Natural killer cell (primary cell): ENCODE measurements at regions not wholly inside any gene's neighbourhood (a gene's known extent, or its start where the extent isn't known, plus 50 kb on each side); places are given as distances from the start of the nearest gene placed in this dataset.
A peak's percentile ranks its signal among the peaks of the same experiment; 100 is the strongest.

Experiments
- ATAC-seq, 3 donors: fragments of 150-1000 bp in 2 of 3; fragments of 200-7000 bp in 1 of 3; cut with Tn5 transposase; 1 replicate in 1 of 3; 2 replicates in 2 of 3; pipeline ENCODE4 v1.10.0; 2021; ENCODE audit warnings: mild to moderate bottlenecking in 2 of 3, moderate library complexity in 2 of 3
- DNase-seq, 2 donors: peaks; one replicate each; pipeline versions ENCODE4 v3.0.0 to v3.0.0-alpha.2; 2013 to 2021; ENCODE audit warnings: mixed read lengths in 1 of 2
- H3K27ac ChIP-seq: one replicate; pipeline ENCODE4 v1.5.1; 2013; ENCODE audit warnings: mild to moderate bottlenecking, low read length
- H3K27me3 ChIP-seq: one replicate; pipeline ENCODE4 v1.6.1; 2013; ENCODE audit warnings: low read length; ENCODE audit not compliant: control insufficient read depth, insufficient read depth
- H3K36me3 ChIP-seq: one replicate; pipeline ENCODE4 v1.6.1; 2013; ENCODE audit warnings: low read length; ENCODE audit not compliant: control insufficient read depth, insufficient read depth
- H3K4me1 ChIP-seq: one replicate; pipeline ENCODE4 v1.6.1; 2013; ENCODE audit warnings: low read length; ENCODE audit not compliant: control insufficient read depth, insufficient read depth
- H3K4me3 ChIP-seq: one replicate; pipeline ENCODE4 v1.5.1; 2013; ENCODE audit warnings: low read length
- H3K9me3 ChIP-seq: one replicate; pipeline ENCODE4 v1.6.1; 2013; ENCODE audit warnings: low read length; ENCODE audit not compliant: control insufficient read depth, insufficient read depth
- H3K27ac Mint-ChIP-seq, 2 donors: one replicate each; pipeline ENCODE4 v1.8.0; 2022; ENCODE audit warnings: mild to moderate bottlenecking in 2 of 2, mixed read lengths in 2 of 2, moderate library complexity in 1 of 2
- H3K27me3 Mint-ChIP-seq, 2 donors: one replicate each; pipeline ENCODE4 v1.8.0; 2022; ENCODE audit warnings: low read depth in 2 of 2, mixed read lengths in 2 of 2
- H3K36me3 Mint-ChIP-seq: one replicate; pipeline ENCODE4 v1.8.0; 2022; ENCODE audit warnings: mixed read lengths
- H3K4me1 Mint-ChIP-seq, 2 donors: one replicate each; pipeline ENCODE4 v1.8.0; 2022; ENCODE audit warnings: mixed read lengths in 2 of 2
- H3K4me3 Mint-ChIP-seq: one replicate; pipeline ENCODE4 v1.8.0; 2022; ENCODE audit warnings: mild to moderate bottlenecking, moderate library complexity, mixed read lengths
- H3K9me3 Mint-ChIP-seq, 2 donors: one replicate each; pipeline ENCODE4 v1.8.0; 2022; ENCODE audit warnings: mixed read lengths in 2 of 2
- CTCF ChIP-seq: fragments of 200-600 bp; IDR thresholded peaks from one replicate; pipeline ENCODE4 v1.8.0; 2022; ENCODE audit warnings: antibody characterized with exemption
- WGBS: methylation state at CpG from one replicate; pipeline ENCODE4 v1.1.7; 2013; ENCODE audit warnings: missing lambda C conversion rate; ENCODE audit not compliant: insufficient coverage; 5-methylcytosine and 5-hydroxymethylcytosine counted together
- intact Hi-C: fragments of 100-400 bp; cut with micrococcal nuclease; formaldehyde crosslinking; loops from one replicate; pipeline ENCODE4 v1.14.2; 2022

DNA sequence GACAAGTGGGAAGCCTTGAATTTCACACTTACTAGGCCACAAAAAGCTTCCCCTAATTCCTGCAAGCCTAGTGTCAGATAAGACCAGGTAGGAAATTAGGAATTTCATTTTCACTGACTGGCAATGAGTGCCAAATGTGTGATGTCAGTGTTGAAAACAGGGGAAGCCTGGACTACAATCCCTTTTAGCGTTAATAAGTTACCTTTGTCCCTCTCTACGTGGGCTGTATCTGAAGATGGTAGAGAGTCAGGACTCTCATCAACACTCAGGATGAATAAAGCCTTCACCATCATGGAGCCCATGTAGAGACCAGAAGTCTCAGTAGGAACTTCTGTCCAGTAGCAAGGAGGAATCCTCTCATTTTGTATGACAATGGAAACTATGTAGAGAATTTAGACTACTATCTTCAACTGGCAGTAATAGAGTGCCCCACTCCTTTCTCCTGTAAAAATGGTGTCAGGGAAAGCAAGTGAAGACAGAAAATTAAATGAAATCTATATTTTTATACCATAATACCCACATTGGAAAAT, 324.1 kb upstream of the KLHL1 start:
- intact Hi-C loops = no loop called here
- WGBS = 92% methylated on average over 2 of the region's 2 CpGs

GRCh38 chr13:70430256-70430655, 322.0 kb upstream of the KLHL1 start:
- Histone ChIP-seq H3K36me3 (no peaks in the 10 kb centered on the region), H3K4me3 (no peak overlapping the region), H3K4me1 (no peaks in the 10 kb centered on the region), H3K27me3 (no peaks in the 10 kb centered on the region), H3K27ac (no peak overlapping the region), H3K9me3 (no peaks in the 10 kb centered on the region)
- H3K4me3 Mint-ChIP-seq = no peak overlapping the region
- TF ChIP-seq CTCF = no peak
- peaks cover 6% of the 10 kb centered on the region for H3K36me3 Mint-ChIP-seq
- intact Hi-C loops = no loop called here
- no peak overlapping the region for H3K27ac Mint-ChIP-seq
- no peak for ATAC-seq
- no peak for DNase-seq
- H3K9me3 Mint-ChIP-seq = peaks cover 5 to 14% of the 10 kb centered on the region in 2 donors
- no peaks in the 10 kb centered on the region for H3K4me1 Mint-ChIP-seq
- H3K27me3 Mint-ChIP-seq = no peaks in the 10 kb centered on the region

More for the DNA sequence above, 324.1 kb upstream of the KLHL1 start:
- Histone ChIP-seq H3K27ac (no peak overlapping the region), H3K36me3 (no peaks in the 10 kb centered on the region), H3K27me3 (no peaks in the 10 kb centered on the region), H3K4me1 (no peaks in the 10 kb centered on the region), H3K9me3 (no peaks in the 10 kb centered on the region), H3K4me3 (no peak overlapping the region)
- TF ChIP-seq CTCF = no peak
- no peaks in the 10 kb centered on the region for H3K27me3 Mint-ChIP-seq
- no peak for DNase-seq
- peaks cover 6 to 15% of the 10 kb centered on the region in 2 donors for H3K9me3 Mint-ChIP-seq
- no peak for ATAC-seq
- H3K4me3 Mint-ChIP-seq = no peak overlapping the region
- peaks cover 9% of the 10 kb centered on the region for H3K36me3 Mint-ChIP-seq
- H3K27ac Mint-ChIP-seq = no peak overlapping the region
- H3K4me1 Mint-ChIP-seq = no peaks in the 10 kb centered on the region

DNA sequence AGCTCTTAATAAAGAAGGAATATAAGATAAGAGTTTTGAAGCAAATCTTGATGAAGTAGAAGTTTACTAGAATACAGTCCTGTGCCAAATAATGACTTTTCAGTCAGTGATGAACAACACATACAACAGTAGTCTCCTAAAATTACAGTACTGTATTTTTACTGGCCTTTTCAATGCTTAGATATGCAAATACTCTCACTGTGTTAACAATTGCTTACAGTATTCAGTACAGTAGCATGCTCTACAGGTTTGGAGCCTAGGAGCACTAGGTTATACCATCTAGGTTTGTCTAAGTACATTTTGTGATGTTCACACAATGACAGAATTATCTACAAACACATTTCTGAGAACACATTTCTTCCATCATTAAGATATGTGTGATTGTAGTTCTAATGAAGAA, 316.7 kb upstream of the KLHL1 start:
- Mint-ChIP-seq H3K36me3 (peaks cover 7% of the 10 kb centered on the region), H3K4me1 (no peaks in the 10 kb centered on the region), H3K4me3 (no peak overlapping the region), H3K27me3 (no peaks in the 10 kb centered on the region), H3K27ac (no peak overlapping the region), H3K9me3 (peaks cover 8 to 11% of the 10 kb centered on the region in 2 donors)
- no peak overlapping the region for H3K27ac ChIP-seq
- no peaks in the 10 kb centered on the region for H3K9me3 ChIP-seq
- H3K36me3 ChIP-seq = no peaks in the 10 kb centered on the region
- no peak for TF ChIP-seq CTCF
- H3K27me3 ChIP-seq = no peaks in the 10 kb centered on the region
- intact Hi-C loops = no loop called here
- H3K4me3 ChIP-seq = no peak overlapping the region
- ATAC-seq (peak in 1 of 3 donors; percentile 48), DNase-seq (no peak)
- H3K4me1 ChIP-seq = no peaks in the 10 kb centered on the region

GRCh38 chr13:70424428-70424827, 316.2 kb upstream of the KLHL1 start:
- no peaks in the 10 kb centered on the region for H3K4me1 ChIP-seq
- no peaks in the 10 kb centered on the region for H3K27me3 Mint-ChIP-seq
- no peak overlapping the region for H3K27ac Mint-ChIP-seq
- 83% methylated on average over 7 of the region's 7 CpGs for WGBS
- no peak overlapping the region for H3K4me3 Mint-ChIP-seq
- peaks cover 8 to 12% of the 10 kb centered on the region in 2 donors for H3K9me3 Mint-ChIP-seq
- no peak for TF ChIP-seq CTCF
- no peak for DNase-seq
- intact Hi-C loops = no loop called here
- no peaks in the 10 kb centered on the region for H3K4me1 Mint-ChIP-seq
- peaks cover 7% of the 10 kb centered on the region for H3K36me3 Mint-ChIP-seq
- H3K27me3 ChIP-seq = no peaks in the 10 kb centered on the region
- ATAC-seq = no peak
- H3K9me3 ChIP-seq = no peaks in the 10 kb centered on the region
- no peak overlapping the region for H3K27ac ChIP-seq
- H3K36me3 ChIP-seq = no peaks in the 10 kb centered on the region
- no peak overlapping the region for H3K4me3 ChIP-seq
